SK-N-SH treated with all-trans-retinoic acid at 6 μM for 48 hours (cell line): ENCODE measurements at regions not wholly inside any gene's neighbourhood (a gene's known extent, or its start where the extent isn't known, plus 50 kb on each side); places are given as distances from the start of the nearest gene placed in this dataset.

Experiments
- CSDC2 ChIP-seq: fragments of 250-450 bp; sonication (Bioruptor Pico); IDR thresholded peaks from 2 replicates; pipeline ENCODE4 v1.5.0; 2020; ENCODE audit warnings: mild to moderate bottlenecking, moderate library complexity
- CSRNP3 ChIP-seq: fragments of 250-450 bp; sonication (Bioruptor Pico); IDR thresholded peaks from 2 replicates; pipeline ENCODE4 v1.5.1; 2021; ENCODE audit warnings: mild to moderate bottlenecking, moderate library complexity
- ESRRG ChIP-seq: fragments of 250-450 bp; sonication (Bioruptor Pico); IDR thresholded peaks from 2 replicates; pipeline ENCODE4 v1.6.1; 2021; ENCODE audit warnings: mild to moderate bottlenecking
- ZFP3 ChIP-seq: fragments of 250-450 bp; sonication (Bioruptor Pico); IDR thresholded peaks from 2 replicates; pipeline ENCODE4 v1.5.0; 2020; ENCODE audit warnings: mild to moderate bottlenecking, moderate library complexity
- ZNF565 ChIP-seq: fragments of 450-650 bp; formaldehyde crosslinking; conservative IDR thresholded peaks from 2 replicates; pipeline ENCODE4 v1.5.0; 2020; ENCODE audit warnings: low read depth, mild to moderate bottlenecking, moderate library complexity

DNA sequence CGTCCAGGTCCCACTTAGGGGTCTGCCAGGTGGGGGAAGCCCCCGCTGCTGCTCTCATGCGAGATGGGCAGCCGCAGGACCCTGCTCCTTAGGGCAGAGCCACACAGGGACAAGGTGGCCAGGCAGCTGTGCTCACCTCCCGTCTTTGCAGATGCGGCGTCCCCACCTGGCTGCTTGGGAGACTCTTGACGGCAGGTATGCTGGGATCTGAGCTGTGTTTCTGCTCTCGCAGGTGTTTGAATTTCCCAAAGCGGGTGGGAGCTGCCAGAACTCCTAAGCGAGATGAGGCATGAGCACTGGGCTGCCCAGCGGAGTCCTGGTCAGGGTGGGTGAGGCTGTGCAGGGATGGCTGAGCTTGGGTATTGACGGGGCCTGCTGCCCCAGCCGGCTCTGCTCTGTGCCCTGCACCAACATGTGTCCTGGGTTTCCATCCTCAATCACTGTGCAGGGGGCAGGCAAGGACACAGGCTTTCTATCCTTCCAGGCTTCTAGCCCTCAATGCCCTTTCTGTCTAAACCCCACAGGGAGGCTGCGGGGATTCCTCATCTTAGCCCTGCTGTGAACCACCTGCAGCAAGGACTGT is 151.4 kb downstream of the ICE1 start:
- TF ChIP-seq ZNF565 (CRISPR knock-in tag) (no peak), ZFP3 (CRISPR knock-in tag) (no peak), CSRNP3 (CRISPR knock-in tag) (no peak), ESRRG (CRISPR knock-in tag) (no peak), CSDC2 (CRISPR knock-in tag) (no peak)
